GM23338 (cell line): ENCODE measurements at regions not wholly inside any gene's neighbourhood (a gene's known extent, or its start where the extent isn't known, plus 50 kb on each side); places are given as distances from the start of the nearest gene placed in this dataset.

Source experiments
- ATAC-seq: fragments of 200-7000 bp; cut with Tn5 transposase; 3 replicates; pipeline ENCODE4 v1.9.1; 2020
- DNase-seq: peaks from one replicate; pipeline ENCODE4 v3.0.0-alpha.2; 2015; ENCODE audit warnings: low spot score
- H2AFZ ChIP-seq: fragments of 200-600 bp; sonication (generic); 2 replicates; pipeline ENCODE4 v1.8.0; 2016; ENCODE audit warnings: antibody characterized with exemption, mild to moderate bottlenecking, moderate library complexity
- H3F3A ChIP-seq: fragments of 200-600 bp; sonication (generic); replicated peaks from 2 replicates; pipeline ENCODE4 v1.8.0; 2017; ENCODE audit warnings: antibody characterized with exemption, mixed run types, low read depth
- H3K27ac ChIP-seq: fragments of 200-600 bp; sonication (generic); 2 replicates; pipeline ENCODE4 v1.6.1; 2016; ENCODE audit warnings: low read depth
- H3K27me3 ChIP-seq: fragments of 200-600 bp; sonication (generic); 2 replicates; pipeline ENCODE4 v1.8.0; 2016; ENCODE audit warnings: mild to moderate bottlenecking, mixed run types, moderate library complexity; ENCODE audit not compliant: insufficient read depth
- H3K36me3 ChIP-seq: fragments of 200-600 bp; sonication (generic); 2 replicates; pipeline ENCODE4 v1.8.0; 2016; ENCODE audit warnings: mild to moderate bottlenecking; ENCODE audit not compliant: insufficient read depth
- H3K4me1 ChIP-seq: fragments of 200-600 bp; sonication (generic); 2 replicates; pipeline ENCODE4 v1.8.0; 2016; ENCODE audit warnings: mild to moderate bottlenecking, moderate library complexity; ENCODE audit not compliant: insufficient read depth
- H3K4me2 ChIP-seq: fragments of 200-600 bp; sonication (generic); 2 replicates; pipeline ENCODE4 v1.7.1; 2017; ENCODE audit warnings: mixed run types
- H3K4me3 ChIP-seq: fragments of 200-600 bp; sonication (generic); 2 replicates; pipeline ENCODE4 v1.6.1; 2016; ENCODE audit warnings: mixed run types
- H3K79me2 ChIP-seq: fragments of 200-600 bp; sonication (generic); replicated peaks from 2 replicates; pipeline ENCODE4 v1.8.0; 2017; ENCODE audit warnings: mild to moderate bottlenecking; ENCODE audit not compliant: insufficient read depth
- H3K9me2 ChIP-seq: fragments of 200-600 bp; sonication (generic); 2 replicates; pipeline ENCODE4 v1.8.0; 2017; ENCODE audit not compliant: insufficient read depth
- H4K20me1 ChIP-seq: fragments of 200-600 bp; sonication (generic); replicated peaks from 2 replicates; pipeline ENCODE4 v1.8.0; 2017; ENCODE audit warnings: mild to moderate bottlenecking; ENCODE audit not compliant: insufficient read depth
- H3K27ac Mint-ChIP-seq: 2 replicates; pipeline ENCODE4 v1.8.0; 2020; ENCODE audit warnings: inconsistent platforms, mild to moderate bottlenecking, moderate library complexity, mixed read lengths
- H3K27me3 Mint-ChIP-seq: 3 replicates; pipeline ENCODE4 v1.8.0; 2022; ENCODE audit warnings: low read depth, mild to moderate bottlenecking, moderate library complexity, mixed read lengths, inconsistent platforms; ENCODE audit not compliant: insufficient read depth, poor library complexity
- H3K36me3 Mint-ChIP-seq: 3 replicates; pipeline ENCODE4 v1.8.0; 2021; ENCODE audit warnings: low read depth, mild to moderate bottlenecking, inconsistent platforms, moderate library complexity, mixed read lengths
- H3K4me1 Mint-ChIP-seq: 3 replicates; pipeline ENCODE4 v1.8.0; 2020; ENCODE audit warnings: mild to moderate bottlenecking, inconsistent platforms, mixed read lengths
- H3K4me3 Mint-ChIP-seq: 3 replicates; pipeline ENCODE4 v1.8.0; 2021; ENCODE audit warnings: moderate library complexity, mild to moderate bottlenecking, inconsistent platforms, mixed read lengths
- H3K9me3 Mint-ChIP-seq: 3 replicates; pipeline ENCODE4 v1.8.0; 2020; ENCODE audit warnings: moderate library complexity, mild to moderate bottlenecking, inconsistent platforms, mixed read lengths
- CREB1 ChIP-seq: fragments of 250-450 bp; sonication (Bioruptor Pico); IDR thresholded peaks from 2 replicates; pipeline ENCODE4 v1.5.0; 2020; ENCODE audit warnings: low read depth, mild to moderate bottlenecking, moderate library complexity
- EZH2phosphoT487 ChIP-seq: fragments of 200-600 bp; sonication (generic); IDR thresholded peaks from one replicate; pipeline ENCODE4 v1.8.1; 2018; ENCODE audit warnings: antibody characterized with exemption; ENCODE audit not compliant: unreplicated experiment
- POLR2AphosphoS5 ChIP-seq: IDR thresholded peaks from 2 replicates; pipeline ENCODE4 v1.6.1; 2016; ENCODE audit warnings: antibody characterized with exemption, low read depth
- REST ChIP-seq: IDR thresholded peaks from one replicate; pipeline ENCODE4 v1.6.1; 2018; ENCODE audit warnings: antibody characterized with exemption; ENCODE audit not compliant: unreplicated experiment
- STAT1 ChIP-seq: IDR thresholded peaks from one replicate; pipeline ENCODE4 v1.6.1; 2016; ENCODE audit warnings: antibody characterized with exemption; ENCODE audit not compliant: unreplicated experiment
- ZNF114 ChIP-seq: fragments of 250-450 bp; sonication (Bioruptor Pico); IDR thresholded peaks from 2 replicates; pipeline ENCODE4 v1.5.0; 2020; ENCODE audit warnings: mild to moderate bottlenecking, moderate library complexity
- ZNF331 ChIP-seq: fragments of 250-450 bp; sonication (Bioruptor Pico); IDR thresholded peaks from 2 replicates; pipeline ENCODE4 v1.5.0; 2020; ENCODE audit warnings: low read depth, mild to moderate bottlenecking, moderate library complexity
- TF ChIP-seq, protein P1 (sequence below): fragments of 250-450 bp; sonication (Bioruptor Pico); IDR thresholded peaks from 2 replicates; pipeline ENCODE4 v1.5.0; 2020; ENCODE audit warnings: mild to moderate bottlenecking, moderate library complexity
- TF ChIP-seq, protein P2 (sequence below): IDR thresholded peaks from 2 replicates; pipeline ENCODE4 v1.6.1; 2016; ENCODE audit warnings: antibody characterized with exemption
- TF ChIP-seq, protein P3 (sequence below), 2 experiments: fragments of 200-600 bp in 1 of 2; sonication (generic) in 1 of 2; conservative IDR thresholded peaks; 2 replicates each; pipeline versions ENCODE4 v1.5.1 to v1.6.1; 2016 to 2017; ENCODE audit warnings: antibody characterized with exemption in 2 of 2, low read depth in 2 of 2, mild to moderate bottlenecking in 2 of 2, moderate library complexity in 1 of 2

GRCh38 chr5:8280711-8281363, 411.9 kb downstream of the MTRR start (continued):
- TF ChIP-seq, protein P1, sequence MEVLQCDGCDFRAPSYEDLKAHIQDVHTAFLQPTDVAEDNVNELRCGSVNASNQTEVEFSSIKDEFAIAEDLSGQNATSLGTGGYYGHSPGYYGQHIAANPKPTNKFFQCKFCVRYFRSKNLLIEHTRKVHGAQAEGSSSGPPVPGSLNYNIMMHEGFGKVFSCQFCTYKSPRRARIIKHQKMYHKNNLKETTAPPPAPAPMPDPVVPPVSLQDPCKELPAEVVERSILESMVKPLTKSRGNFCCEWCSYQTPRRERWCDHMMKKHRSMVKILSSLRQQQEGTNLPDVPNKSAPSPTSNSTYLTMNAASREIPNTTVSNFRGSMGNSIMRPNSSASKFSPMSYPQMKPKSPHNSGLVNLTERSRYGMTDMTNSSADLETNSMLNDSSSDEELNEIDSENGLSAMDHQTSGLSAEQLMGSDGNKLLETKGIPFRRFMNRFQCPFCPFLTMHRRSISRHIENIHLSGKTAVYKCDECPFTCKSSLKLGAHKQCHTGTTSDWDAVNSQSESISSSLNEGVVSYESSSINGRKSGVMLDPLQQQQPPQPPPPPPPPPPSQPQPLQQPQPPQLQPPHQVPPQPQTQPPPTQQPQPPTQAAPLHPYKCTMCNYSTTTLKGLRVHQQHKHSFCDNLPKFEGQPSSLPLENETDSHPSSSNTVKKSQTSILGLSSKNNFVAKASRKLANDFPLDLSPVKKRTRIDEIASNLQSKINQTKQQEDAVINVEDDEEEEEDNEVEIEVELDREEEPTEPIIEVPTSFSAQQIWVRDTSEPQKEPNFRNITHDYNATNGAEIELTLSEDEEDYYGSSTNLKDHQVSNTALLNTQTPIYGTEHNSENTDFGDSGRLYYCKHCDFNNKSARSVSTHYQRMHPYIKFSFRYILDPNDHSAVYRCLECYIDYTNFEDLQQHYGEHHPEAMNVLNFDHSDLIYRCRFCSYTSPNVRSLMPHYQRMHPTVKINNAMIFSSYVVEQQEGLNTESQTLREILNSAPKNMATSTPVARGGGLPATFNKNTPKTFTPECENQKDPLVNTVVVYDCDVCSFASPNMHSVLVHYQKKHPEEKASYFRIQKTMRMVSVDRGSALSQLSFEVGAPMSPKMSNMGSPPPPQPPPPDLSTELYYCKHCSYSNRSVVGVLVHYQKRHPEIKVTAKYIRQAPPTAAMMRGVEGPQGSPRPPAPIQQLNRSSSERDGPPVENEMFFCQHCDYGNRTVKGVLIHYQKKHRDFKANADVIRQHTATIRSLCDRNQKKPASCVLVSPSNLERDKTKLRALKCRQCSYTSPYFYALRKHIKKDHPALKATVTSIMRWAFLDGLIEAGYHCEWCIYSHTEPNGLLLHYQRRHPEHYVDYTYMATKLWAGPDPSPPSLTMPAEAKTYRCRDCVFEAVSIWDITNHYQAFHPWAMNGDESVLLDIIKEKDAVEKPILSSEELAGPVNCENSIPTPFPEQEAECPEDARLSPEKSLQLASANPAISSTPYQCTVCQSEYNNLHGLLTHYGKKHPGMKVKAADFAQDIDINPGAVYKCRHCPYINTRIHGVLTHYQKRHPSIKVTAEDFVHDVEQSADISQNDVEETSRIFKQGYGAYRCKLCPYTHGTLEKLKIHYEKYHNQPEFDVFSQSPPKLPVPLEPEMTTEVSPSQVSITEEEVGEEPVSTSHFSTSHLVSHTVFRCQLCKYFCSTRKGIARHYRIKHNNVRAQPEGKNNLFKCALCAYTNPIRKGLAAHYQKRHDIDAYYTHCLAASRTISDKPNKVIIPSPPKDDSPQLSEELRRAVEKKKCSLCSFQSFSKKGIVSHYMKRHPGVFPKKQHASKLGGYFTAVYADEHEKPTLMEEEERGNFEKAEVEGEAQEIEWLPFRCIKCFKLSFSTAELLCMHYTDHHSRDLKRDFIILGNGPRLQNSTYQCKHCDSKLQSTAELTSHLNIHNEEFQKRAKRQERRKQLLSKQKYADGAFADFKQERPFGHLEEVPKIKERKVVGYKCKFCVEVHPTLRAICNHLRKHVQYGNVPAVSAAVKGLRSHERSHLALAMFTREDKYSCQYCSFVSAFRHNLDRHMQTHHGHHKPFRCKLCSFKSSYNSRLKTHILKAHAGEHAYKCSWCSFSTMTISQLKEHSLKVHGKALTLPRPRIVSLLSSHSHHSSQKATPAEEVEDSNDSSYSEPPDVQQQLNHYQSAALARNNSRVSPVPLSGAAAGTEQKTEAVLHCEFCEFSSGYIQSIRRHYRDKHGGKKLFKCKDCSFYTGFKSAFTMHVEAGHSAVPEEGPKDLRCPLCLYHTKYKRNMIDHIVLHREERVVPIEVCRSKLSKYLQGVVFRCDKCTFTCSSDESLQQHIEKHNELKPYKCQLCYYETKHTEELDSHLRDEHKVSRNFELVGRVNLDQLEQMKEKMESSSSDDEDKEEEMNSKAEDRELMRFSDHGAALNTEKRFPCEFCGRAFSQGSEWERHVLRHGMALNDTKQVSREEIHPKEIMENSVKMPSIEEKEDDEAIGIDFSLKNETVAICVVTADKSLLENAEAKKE (CRISPR knock-in tag), result no peak

DNA sequence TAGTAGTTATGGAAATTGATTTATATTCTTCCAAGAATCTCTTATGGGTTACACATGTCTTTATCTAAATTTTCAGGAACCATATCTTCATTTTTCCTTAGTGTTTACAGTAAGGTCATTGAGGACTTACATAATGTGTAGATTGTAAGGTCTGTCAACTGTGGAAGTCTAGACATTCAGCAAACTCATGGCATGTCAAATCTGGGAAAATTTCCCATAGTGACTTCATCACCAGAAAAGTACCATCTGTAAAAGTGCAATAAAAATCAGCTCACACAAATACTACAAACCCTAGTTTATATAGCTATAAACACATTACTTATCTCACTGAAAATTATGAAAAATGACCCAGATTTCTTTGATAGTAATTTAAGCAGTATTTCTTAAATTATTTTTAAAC, 419.4 kb downstream of the MTRR start:
- no peaks in the 10 kb centered on the region for H3K36me3 Mint-ChIP-seq
- no peak overlapping the region for H3K4me3 Mint-ChIP-seq
- TF ChIP-seq EZH2phosphoT487 (no peak), REST (no peak), ZNF331 (CRISPR knock-in tag) (no peak), ZNF114 (no peak), STAT1 (no peak), POLR2AphosphoS5 (no peak), CREB1 (no peak)
- TF ChIP-seq, protein P2, sequence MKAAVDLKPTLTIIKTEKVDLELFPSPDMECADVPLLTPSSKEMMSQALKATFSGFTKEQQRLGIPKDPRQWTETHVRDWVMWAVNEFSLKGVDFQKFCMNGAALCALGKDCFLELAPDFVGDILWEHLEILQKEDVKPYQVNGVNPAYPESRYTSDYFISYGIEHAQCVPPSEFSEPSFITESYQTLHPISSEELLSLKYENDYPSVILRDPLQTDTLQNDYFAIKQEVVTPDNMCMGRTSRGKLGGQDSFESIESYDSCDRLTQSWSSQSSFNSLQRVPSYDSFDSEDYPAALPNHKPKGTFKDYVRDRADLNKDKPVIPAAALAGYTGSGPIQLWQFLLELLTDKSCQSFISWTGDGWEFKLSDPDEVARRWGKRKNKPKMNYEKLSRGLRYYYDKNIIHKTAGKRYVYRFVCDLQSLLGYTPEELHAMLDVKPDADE, result no peak
- TF ChIP-seq, protein P3, sequence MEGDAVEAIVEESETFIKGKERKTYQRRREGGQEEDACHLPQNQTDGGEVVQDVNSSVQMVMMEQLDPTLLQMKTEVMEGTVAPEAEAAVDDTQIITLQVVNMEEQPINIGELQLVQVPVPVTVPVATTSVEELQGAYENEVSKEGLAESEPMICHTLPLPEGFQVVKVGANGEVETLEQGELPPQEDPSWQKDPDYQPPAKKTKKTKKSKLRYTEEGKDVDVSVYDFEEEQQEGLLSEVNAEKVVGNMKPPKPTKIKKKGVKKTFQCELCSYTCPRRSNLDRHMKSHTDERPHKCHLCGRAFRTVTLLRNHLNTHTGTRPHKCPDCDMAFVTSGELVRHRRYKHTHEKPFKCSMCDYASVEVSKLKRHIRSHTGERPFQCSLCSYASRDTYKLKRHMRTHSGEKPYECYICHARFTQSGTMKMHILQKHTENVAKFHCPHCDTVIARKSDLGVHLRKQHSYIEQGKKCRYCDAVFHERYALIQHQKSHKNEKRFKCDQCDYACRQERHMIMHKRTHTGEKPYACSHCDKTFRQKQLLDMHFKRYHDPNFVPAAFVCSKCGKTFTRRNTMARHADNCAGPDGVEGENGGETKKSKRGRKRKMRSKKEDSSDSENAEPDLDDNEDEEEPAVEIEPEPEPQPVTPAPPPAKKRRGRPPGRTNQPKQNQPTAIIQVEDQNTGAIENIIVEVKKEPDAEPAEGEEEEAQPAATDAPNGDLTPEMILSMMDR (conservative IDR thresholded peaks at IDR 0.05; ENCODE audit: low read depth in 2 of 2), result no peak

More for the DNA sequence above, 419.4 kb downstream of the MTRR start:
- Histone ChIP-seq H3K79me2 (no peaks in the 10 kb centered on the region), H3K4me3 (no peak overlapping the region), H2AFZ (no peak overlapping the region), H3F3A (no peaks in the 10 kb centered on the region), H3K36me3 (no peaks in the 10 kb centered on the region), H3K27ac (no peak overlapping the region), H3K27me3 (no peaks in the 10 kb centered on the region), H3K4me2 (no peak overlapping the region), H4K20me1 (no peaks in the 10 kb centered on the region), H3K4me1 (no peaks in the 10 kb centered on the region), H3K9me2 (no peaks in the 10 kb centered on the region)
- Mint-ChIP-seq H3K9me3 (no peaks in the 10 kb centered on the region), H3K4me1 (no peaks in the 10 kb centered on the region), H3K27ac (no peak overlapping the region), H3K27me3 (no peaks in the 10 kb centered on the region)
- ATAC-seq, result no peak
- DNase-seq, result no peak
